Calu3 (cell line): ENCODE measurements at regions not wholly inside any gene's neighbourhood (a gene's known extent, or its start where the extent isn't known, plus 50 kb on each side); places are given as distances from the start of the nearest gene placed in this dataset.

Experiments used
- BruUV-seq: library from RNA; stranded (reverse); fragments of 400-500 nt; replicated peaks from 2 replicates; lab custom pipeline; 2021; lab: Mats Ljungman, UMichigan
- CTCF ChIA-PET: fragments of 300-600 bp; sonication (Branson Sonifier 250); formaldehyde crosslinking; loops from one replicate; lab custom pipeline; 2022; ENCODE audit warnings: antibody characterized with exemption; lab: Charles Lee
- DNase-seq: peaks from one replicate; pipeline ENCODE4 v3.0.0; 2022
- H3K27ac Mint-ChIP-seq: one replicate; pipeline ENCODE4 v1.8.0; 2022; ENCODE audit warnings: mixed read lengths; ENCODE audit not compliant: unreplicated experiment
- H3K27me3 Mint-ChIP-seq: one replicate; pipeline ENCODE4 v1.8.0; 2022; ENCODE audit warnings: mixed read lengths; ENCODE audit not compliant: unreplicated experiment
- H3K36me3 Mint-ChIP-seq: one replicate; pipeline ENCODE4 v1.8.0; 2022; ENCODE audit warnings: mild to moderate bottlenecking, moderate library complexity, mixed read lengths; ENCODE audit not compliant: insufficient read depth, unreplicated experiment
- H3K4me1 Mint-ChIP-seq: one replicate; pipeline ENCODE4 v1.8.0; 2022; ENCODE audit warnings: mild to moderate bottlenecking, low read depth, mixed read lengths; ENCODE audit not compliant: unreplicated experiment
- H3K4me3 Mint-ChIP-seq: one replicate; pipeline ENCODE4 v1.8.0; 2022; ENCODE audit warnings: mild to moderate bottlenecking, low read depth, moderate library complexity, mixed read lengths; ENCODE audit not compliant: unreplicated experiment
- H3K9me3 Mint-ChIP-seq: one replicate; pipeline ENCODE4 v1.8.0; 2022; ENCODE audit warnings: low read depth, mixed read lengths; ENCODE audit not compliant: unreplicated experiment
- intact Hi-C: fragments of 100-400 bp; cut with micrococcal nuclease; formaldehyde crosslinking; loops from one replicate; pipeline ENCODE4 v1.10.0; 2022; ENCODE audit not compliant: unreplicated experiment
- TF ChIP-seq, protein P1 (sequence below): fragments of 200-600 bp; IDR thresholded peaks from one replicate; pipeline ENCODE4 v1.8.0; 2022; ENCODE audit warnings: antibody characterized with exemption; ENCODE audit not compliant: unreplicated experiment

DNA sequence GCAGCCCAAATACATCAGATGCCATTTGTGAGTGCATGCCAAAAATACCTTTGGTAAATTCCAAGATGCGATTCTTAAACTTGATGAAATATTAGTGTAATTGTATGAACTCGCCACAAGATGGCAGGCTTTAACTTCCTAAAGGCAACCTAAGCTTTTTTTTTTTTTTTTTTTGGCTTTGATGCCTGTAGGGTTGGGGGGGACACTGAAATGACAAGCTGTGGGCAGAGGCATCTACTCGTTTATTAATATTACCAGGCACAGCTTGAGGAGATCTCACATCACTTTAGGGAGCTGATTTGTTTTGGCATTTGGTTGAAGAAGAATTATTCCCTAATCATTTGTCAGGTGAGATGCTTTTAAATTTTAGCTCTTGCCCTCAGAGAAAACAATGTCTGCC lies 126.7 kb upstream of the CCDC196 start:
- Mint-ChIP-seq H3K4me1 (peaks cover 17% of the 10 kb centered on the region), H3K36me3 (no peaks in the 10 kb centered on the region), H3K4me3 (no peak overlapping the region), H3K27me3 (peaks cover 11% of the 10 kb centered on the region), H3K9me3 (no peaks in the 10 kb centered on the region), H3K27ac (no peak overlapping the region)
- intact Hi-C loops = loop anchor here (1.0 to 10.0 kb wide), 4 partner anchors 36 to 755 kb away; no protein-coding TSS in a partner anchor
- no TSS peak for BruUV-seq
- TF ChIP-seq, protein P1, sequence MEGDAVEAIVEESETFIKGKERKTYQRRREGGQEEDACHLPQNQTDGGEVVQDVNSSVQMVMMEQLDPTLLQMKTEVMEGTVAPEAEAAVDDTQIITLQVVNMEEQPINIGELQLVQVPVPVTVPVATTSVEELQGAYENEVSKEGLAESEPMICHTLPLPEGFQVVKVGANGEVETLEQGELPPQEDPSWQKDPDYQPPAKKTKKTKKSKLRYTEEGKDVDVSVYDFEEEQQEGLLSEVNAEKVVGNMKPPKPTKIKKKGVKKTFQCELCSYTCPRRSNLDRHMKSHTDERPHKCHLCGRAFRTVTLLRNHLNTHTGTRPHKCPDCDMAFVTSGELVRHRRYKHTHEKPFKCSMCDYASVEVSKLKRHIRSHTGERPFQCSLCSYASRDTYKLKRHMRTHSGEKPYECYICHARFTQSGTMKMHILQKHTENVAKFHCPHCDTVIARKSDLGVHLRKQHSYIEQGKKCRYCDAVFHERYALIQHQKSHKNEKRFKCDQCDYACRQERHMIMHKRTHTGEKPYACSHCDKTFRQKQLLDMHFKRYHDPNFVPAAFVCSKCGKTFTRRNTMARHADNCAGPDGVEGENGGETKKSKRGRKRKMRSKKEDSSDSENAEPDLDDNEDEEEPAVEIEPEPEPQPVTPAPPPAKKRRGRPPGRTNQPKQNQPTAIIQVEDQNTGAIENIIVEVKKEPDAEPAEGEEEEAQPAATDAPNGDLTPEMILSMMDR = peak; percentile 46
- peak; percentile 39 for DNase-seq
- CTCF ChIA-PET = interaction anchor here (0.6 to 3.4 kb wide), 19 partner anchors 8 to 1721 kb away, joined by 3 to 61 read pairs (median 5); partner anchors contain the start of gene ATP6V1D

DNA sequence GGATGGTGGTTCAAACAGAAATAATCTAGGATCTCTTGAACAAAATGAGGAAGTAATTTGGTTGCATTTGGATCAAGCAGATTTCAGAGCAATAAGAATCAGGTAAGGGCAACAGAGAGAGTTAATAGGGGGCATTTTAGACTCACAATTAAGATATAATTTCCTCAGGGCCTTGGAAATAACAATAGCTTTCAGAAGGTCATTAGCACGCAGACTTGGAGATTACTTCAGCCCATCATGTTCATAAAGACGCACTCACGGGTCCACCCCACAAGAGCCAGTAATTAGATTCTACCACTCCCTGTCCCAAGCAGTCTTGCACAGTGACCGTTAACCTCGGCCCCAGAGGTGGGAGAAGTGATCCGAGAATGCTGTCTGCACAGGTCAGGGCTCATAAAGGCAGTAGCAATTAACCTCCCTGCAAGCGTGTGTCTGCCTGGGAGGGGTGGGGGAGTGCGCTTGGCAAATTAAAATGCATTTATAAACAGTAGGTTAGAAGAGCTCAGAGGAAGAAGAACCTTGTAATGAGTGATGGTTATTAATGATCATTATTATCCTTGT lies 125.7 kb upstream of the CCDC196 start:
- Mint-ChIP-seq H3K27me3 (peaks cover 11% of the 10 kb centered on the region), H3K36me3 (no peaks in the 10 kb centered on the region), H3K4me3 (no peak overlapping the region), H3K4me1 (peaks cover 17% of the 10 kb centered on the region), H3K9me3 (no peaks in the 10 kb centered on the region), H3K27ac (no peak overlapping the region)
- TF ChIP-seq, protein P1 = no peak
- BruUV-seq = no TSS peak
- intact Hi-C loops = no loop called here
- CTCF ChIA-PET = interaction anchor here (0.6 to 3.4 kb wide), 9 partner anchors 7 to 948 kb away, joined by 3 to 61 read pairs (median 5); no protein-coding TSS in a partner anchor
- no peak for DNase-seq

DNA sequence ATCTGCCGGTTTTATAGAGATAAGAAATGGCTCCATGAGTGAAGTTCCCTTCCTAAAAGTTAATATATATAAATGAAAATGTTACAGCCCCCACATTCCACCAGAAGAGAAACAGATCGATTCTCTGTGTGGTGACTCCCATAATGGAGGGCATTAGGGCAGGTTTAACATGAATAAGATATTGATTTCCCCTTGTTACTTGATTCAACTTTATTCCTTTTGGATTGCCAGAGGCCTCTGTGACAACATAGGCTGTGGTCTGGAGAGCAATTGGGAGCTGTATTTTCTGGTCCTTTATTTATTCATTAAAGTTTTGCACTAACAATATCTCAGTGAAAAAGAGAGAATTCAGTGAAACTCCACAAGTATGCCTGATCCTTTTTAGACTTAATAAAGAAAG lies 125.2 kb upstream of the CCDC196 start:
- Mint-ChIP-seq H3K36me3 (no peaks in the 10 kb centered on the region), H3K27ac (no peak overlapping the region), H3K4me1 (peaks cover 17% of the 10 kb centered on the region), H3K27me3 (peaks cover 11% of the 10 kb centered on the region), H3K4me3 (no peak overlapping the region), H3K9me3 (no peaks in the 10 kb centered on the region)
- CTCF ChIA-PET = interaction anchor here (0.6 to 3.4 kb wide), 4 partner anchors 24 to 948 kb away, joined by 3 to 61 read pairs (median 7); no protein-coding TSS in a partner anchor
- TF ChIP-seq, protein P1 = no peak
- DNase-seq = no peak
- no TSS peak for BruUV-seq
- intact Hi-C loops = no loop called here

DNA sequence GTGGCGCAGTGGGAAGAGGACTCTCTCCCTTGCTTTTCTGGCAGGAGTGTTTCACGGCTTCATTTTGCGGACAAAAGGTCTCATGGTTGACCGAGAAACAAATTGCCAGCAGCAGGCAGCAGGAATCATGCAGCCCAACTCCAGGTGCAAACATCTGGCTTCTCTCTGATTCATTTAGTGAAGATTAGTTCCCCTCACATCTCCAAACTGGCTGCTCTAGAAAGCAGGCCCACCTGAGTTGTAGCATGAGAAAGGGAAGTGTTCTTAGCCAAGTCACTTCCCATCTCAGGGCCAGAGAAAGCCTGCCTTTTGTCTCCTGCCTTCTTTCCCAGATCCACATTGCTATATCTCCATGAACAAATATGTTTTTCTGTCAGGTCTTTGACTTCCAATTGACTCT lies 120.8 kb upstream of the CCDC196 start:
- intact Hi-C loops = no loop called here
- CTCF ChIA-PET = no interaction called here
- Mint-ChIP-seq H3K4me1 (peaks cover 9% of the 10 kb centered on the region), H3K27me3 (peaks cover 11% of the 10 kb centered on the region), H3K27ac (no peak overlapping the region), H3K36me3 (no peaks in the 10 kb centered on the region), H3K4me3 (no peak overlapping the region), H3K9me3 (no peaks in the 10 kb centered on the region)
- TF ChIP-seq, protein P1 = no peak
- DNase-seq = no peak
- BruUV-seq = no TSS peak
